NCI-H345 (cell line): ENCODE measurements at regions not wholly inside any gene's neighbourhood (a gene's known extent, or its start where the extent isn't known, plus 50 kb on each side); places are given as distances from the start of the nearest gene placed in this dataset.

Source experiments
- DNase-seq: peaks from one replicate; lab custom pipeline; 2025; lab: John Stamatoyannopoulos, UW

DNA sequence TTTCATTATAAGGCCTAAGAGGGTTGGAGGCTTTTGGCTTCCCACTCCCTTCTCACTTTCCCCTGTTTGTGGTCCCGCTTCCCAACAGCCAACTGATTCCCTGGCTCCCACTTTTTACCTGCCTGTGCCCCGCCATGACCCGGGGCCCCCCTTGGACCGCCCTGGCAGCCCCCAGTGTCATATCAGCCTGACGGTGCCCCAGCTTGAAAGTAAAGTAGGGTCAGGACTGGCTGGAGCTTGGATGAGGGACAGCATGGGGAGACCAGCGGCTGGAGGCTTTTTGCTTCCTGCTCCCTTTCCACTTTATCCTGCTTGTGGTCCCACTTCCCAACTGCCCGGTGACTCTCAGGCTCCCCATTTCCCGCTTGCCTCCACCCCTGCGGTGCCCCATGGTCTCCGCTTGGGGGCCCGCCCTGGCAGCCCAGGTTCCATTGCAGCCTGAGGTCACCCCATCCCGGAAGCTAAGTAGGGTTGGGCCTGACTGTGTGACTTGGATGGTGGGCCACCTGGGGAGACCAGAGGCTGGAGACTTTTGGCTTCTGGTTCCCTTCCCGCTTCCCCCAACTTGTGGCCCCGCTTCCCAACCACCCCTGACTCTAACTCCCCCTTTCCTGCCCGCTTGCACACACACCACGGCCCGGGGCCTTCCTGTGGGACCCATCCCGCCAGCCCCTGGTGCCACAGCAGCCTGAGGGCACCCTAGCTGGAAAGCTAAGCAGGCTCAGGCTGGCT, 2274.7 kb downstream of the TP53TG3F start:
- DNase-seq, result no peak

DNA sequence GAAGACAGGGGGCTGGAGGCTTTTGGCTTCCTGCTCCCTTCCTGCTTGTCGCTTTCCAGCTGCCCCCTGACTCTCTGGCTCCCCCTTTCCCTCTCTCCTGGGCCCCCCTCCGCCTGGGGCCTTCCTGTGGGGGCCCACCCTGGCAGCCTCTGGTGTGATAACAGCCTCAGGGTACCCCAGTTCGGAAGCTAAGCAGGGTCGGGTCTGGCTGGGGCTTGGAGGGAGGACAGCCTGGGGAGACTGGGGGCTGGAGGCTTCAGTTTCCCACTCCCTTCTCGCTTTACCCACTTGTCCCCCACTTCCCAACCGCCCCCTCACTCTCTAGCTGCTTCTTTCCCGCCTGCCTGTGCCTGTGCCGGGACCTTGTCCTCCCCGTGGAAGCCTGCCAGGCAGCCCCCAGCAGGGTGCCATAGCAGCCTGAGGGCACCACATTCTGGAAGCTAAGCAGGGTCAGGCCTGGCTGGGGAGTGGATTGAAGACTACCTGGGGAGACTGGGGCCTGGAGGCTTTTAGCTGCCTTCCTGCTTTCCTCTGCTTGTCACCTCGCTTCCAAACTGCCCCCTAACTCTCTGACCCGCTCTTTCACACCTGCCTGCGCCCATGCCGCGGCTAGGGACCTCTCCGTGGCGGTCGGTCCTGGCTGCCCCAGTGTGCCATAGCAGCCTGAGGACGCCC, 2275.5 kb downstream of the TP53TG3F start:
- DNase-seq, result no peak

DNA sequence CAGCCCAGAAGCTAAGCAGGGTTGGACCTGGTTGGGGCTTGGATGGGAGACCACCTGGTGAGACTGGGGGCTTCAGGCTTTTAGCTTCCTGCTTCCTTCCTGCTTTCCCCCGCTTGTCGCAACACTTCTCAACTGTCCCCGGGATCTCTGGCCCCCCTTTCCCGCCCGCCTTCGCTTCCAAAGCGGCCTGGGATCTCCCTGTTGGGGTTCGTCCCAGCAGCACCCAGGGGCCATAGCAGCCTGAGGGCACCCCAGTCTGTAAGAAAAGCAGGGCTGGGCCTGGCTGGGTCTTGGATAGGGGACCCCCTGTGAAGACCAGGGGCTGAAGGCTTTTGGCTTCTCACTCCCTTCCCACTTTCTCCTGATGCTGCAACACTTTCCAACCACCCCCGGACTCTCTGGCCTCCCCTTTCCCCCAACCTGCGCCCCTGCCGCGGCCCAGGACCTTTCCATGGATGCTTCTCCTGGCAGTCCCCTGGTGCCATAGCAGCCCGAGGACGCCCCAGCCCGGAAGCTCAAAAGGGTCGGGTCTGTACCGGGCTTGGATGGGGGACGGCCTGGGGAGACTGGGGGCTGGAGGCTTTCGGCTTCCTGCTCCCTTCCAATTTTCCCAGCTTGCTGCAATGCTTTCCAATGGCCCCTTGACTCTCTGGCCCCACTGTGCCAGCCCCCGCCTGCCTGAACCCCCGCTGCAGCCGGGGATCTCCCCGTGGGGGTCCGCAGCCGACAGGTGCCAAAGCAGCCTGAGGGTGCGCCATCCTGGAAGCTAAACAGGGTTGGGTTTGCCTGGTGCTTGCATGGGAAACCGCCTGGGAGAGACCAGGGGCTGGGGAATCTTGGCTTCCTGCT, 2276.2 kb downstream of the TP53TG3F start:
- no peak for DNase-seq

DNA sequence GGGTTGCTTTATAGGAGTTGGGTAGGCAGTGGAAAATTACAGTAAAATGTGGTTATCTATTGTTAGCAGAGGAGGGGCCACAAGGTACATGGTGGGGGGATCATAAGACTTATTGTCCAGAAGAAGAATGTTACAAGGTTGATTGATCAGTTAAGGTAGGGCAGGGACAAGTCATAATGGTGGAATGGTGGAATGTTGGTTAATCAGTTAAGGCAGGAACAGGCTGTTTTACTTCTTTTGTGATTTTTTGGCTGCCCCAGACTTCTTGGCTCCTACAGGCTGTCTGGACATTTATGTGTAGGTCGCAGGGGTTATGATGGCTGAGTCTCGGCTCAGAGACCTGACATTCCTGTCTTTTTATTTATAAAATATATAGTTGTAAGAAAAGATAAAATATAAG, 2277.1 kb downstream of the TP53TG3F start:
- no peak for DNase-seq

DNA sequence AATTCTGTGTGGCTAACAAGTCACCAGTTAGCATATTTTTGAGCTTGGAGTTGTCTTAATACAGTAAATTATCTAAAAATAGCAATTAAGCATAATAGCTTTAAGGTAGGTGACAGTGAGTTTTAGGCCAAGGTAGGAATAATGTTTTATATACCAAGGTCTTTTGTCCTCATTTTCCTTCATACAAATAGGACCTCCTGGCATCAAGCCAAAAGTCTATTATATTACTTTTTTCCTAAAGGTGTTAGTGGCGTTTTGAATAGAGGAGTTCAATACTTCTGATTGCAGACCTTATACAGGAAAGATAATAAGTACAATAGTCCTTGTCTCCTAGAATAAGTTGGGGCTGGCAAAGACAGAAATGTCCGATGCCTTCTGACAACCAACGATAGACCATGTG, 2277.7 kb downstream of the TP53TG3F start:
- no peak for DNase-seq

DNA sequence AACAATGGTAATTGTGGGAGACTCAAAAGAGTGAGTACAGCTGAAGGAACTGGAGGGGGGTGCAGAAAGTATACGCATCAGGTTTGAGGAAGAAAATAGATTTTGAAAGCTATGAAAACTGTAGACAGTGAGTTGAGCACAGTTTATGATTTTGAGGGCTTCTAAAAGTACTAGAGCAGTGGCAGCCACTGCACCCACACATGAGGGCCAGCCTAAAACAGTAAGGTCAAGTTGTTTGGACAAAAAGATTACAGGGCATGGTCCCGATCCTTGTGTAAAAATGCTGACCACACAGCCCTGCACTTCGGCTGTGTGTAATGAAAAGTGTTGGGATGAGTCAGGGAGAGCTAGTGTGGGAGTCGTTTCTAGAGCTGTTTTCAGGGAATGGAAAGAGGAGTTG, 2282.1 kb downstream of the TP53TG3F start:
- no peak for DNase-seq

DNA sequence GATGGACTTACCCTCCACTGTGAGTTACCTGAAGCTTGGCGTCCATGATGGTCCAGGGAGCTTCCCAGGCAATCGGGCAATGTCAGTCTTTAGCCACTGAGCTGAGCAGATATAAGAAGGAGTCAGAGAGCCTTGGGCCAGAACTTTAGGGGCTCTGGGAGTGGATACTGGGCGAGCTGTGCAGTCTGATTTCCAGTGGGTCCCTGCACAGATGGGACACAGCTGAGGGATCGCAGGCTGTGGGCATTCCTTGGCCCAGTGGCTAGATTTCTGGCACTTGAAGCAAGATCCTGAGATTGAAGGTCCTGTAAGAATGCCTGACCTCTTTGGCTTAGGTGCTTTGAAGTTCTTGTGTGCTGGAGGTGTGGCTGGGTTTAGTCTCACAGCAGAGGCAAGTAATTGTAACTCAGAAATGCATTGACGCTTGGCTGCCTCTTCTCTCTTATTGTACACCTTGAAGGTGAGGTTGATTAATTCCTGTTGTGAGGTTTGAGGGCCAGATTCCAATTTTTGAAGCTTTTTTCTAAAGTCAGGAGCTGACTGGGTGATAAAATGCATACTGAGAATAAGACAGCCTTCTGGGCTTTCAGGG, 2283.8 kb downstream of the TP53TG3F start:
- DNase-seq, result no peak

DNA sequence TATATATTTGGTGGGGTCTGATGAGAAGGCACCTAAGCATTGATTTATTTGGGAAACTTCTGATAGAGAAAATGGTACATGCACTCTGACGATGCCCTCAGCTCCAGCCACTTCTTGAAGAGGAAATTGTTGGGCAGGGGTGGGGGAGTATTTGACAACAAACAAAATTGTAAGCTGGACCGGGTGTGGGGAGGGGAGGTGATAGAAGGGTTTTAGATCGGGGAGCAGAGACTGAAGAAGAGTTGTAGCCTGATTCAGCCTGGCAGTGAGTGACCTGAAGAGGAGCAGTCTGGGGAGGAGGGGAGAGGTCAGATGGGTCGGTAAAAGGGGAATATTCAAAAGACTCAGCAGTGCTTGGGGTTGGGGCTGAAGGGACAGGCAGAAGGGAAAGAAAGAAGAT, 2284.7 kb downstream of the TP53TG3F start:
- no peak for DNase-seq

DNA sequence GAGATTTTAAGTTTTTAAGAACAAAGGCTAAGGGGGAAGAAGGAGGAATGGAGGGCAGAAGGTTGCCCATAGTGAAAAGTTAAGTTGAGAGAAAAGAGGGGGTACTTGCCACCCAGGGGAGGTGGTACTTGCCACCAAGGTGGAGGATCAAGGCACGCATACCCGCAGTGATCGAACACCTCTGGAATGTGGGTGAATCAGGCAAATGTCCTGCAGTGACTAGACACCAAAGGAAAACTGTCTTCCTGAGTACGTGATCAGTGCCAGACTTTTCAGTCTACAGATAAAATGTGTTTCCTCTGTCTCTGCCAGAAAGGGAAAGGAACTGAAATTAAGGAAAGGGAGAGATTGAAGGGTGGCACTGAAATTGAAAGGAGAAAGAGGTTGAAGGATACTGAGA, 2285.3 kb downstream of the TP53TG3F start:
- no peak for DNase-seq

DNA sequence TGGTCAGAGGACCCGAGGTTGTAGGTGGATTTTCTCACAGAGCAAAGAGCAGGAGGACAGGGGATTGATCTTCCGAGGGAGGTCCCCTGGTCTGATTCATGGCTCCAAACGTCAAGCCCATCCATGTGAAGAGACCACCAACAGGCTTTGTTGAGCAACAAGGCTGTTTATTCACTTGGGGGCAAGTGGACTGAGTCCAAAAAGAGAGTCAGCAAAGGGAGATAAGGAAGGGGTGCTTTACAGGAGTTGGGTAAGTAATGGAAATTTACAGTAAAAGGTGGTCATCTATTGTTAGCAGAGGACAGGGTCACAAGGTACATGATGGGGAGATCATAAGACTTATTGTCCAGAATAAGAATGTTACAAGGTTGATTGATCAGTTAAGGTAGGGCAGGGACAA, 2285.8 kb downstream of the TP53TG3F start:
- DNase-seq, result no peak

DNA sequence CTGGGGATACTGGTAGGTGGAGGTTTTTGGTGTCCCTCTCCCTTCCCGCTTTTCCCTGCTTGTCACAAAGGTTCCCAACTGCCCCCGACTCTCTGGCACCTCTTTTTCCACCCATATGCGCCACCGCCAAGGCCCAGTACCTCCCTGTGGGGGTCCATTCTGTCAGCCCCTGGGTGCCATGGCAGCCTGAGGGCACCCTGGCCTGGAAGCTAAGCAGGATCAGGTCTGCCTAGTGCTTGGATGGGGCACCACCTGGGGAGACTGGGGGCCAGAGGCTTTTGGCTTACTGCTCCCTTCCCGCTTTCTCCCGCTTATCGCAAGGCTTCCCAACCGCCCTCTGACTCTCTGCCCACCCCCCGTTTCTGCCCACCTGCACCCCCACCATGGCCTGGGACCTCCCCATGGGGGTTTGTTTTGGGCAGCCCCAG, 2286.4 kb downstream of the TP53TG3F start:
- no peak for DNase-seq

DNA sequence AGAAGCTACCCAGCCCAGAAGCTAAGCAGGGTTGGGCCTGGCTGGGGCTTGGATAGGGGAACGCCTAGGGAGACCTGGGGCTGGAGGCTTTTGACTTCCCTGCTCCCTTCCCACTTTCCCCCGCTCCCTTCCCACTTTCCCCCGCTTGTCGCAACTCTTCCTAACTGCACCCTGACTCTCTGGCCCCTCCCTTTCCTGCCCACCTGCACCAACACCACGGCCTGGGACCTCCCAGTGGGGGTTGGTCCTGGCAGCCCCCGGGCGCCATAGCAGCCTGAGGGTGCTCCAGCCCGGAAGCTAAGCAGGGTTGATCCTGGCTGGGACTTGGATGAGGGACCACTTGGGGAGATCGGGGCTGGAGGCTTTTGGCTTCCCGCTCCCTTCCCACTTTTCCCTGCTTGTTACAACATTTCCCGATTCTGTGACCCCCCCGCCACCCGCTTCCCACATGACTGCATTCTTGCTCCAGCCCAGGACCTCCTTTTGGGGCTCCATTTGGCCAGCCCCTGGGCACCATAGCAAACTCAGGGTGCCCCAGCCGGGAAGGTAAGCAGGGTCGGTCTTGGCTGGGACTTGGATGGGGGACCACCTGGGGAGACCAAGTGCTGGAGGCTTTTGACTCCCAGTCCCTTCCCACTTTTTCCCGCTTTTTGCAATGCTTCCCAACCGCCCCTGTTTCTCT, 2287.0 kb downstream of the TP53TG3F start:
- no peak for DNase-seq

DNA sequence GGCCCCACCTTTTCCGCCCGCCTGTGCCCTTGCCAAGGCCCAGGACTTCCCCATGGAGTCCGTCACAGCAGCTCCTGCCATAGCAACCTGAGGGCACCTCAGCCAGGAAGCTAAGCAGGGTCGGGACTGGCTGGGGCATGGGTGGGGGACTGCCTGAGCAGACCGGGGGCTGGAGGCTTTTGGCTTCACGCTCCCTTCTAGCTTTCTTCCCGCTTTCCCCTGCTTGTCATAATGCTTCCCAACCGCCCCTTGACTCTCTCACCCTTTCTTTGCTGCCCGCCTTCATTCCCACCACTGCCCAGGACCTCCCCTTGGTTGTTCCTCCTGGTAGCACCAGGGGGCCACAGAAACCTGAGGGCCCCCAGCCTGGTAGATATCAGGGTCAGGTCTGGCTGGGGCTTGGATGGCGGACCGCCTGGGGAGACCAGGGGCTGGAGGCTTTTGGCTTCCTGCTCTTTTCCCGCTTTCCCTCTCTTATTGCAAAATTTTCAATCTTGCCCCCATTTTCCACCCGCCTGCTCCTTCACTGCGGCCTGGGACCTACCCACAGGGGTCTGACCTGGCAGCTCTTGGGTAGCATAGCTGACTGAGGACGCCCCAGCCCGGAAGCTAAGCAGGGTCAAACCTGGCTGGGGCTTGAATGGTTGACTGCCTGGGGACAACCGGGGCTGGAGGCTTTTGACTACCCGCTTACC, 2287.7 kb downstream of the TP53TG3F start:
- DNase-seq, result no peak

DNA sequence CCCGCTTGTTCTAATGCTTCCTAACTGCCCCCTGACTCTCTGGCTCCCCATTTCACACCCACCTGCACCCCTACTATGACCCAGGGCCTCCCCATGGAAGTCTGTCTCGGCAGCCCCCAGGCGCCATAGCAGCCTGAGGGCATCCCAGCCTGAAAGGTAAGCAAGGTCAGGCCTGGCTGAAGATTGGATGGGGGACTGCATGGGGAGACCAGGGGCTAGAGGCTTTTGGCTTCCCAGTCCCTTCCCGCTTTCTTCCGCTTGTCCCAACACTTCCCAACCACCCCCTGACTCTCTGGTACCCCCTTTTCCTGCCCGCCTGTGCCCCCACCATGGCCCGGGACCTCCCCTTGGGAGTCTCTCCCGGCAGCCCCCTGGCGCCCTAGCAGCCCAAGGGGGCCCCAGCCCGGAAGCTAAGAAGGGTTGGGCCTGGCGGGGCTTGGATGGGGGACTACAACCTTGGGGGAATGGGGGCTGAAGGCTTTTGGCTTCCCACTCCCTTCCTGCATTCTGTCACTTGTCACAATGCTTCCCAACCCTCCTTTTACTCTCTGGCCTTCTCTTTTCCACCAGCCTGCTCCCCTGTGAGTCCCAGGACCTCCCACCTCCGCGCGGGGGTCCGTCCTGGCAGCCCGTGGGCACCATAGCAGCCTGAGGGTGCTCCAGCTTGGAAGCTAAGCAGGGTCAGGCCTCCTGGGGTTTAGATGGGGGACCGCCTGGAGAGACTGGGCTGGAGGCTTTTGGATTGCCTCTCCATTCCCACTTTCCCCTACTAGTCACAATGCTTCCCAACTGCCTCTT, 2288.4 kb downstream of the TP53TG3F start:
- DNase-seq, result no peak

DNA sequence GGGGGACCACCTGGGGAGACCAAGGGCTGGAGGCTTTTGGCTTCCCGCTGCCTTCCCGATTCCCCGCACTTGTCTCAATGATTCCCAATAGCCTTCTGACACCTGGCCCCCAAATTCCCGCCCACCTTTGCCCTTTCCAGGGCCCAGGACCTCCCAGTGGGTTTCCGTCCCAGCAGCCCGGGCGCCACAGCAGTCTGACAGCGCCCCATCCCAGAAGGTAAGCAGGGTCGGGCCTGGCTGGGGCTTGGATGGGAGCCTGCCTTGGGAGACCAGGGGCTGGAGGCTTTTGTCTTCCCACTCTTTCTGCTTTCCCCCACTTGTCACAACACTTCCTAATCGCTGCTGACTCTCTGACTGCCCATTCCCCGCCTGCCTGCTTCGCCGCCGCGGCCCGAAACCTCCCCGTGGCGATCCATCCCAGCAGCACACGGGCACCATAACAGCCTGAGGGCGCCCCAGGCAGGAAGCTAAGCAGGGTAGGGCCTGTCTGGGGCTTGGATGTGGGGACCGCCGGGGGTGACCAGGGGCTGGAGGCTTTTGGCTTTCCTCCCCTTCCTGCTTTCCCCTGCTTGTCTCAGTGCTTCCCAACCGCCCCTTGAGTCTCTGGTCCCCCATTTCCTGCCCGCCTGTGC, 2289.3 kb downstream of the TP53TG3F start:
- no peak for DNase-seq

DNA sequence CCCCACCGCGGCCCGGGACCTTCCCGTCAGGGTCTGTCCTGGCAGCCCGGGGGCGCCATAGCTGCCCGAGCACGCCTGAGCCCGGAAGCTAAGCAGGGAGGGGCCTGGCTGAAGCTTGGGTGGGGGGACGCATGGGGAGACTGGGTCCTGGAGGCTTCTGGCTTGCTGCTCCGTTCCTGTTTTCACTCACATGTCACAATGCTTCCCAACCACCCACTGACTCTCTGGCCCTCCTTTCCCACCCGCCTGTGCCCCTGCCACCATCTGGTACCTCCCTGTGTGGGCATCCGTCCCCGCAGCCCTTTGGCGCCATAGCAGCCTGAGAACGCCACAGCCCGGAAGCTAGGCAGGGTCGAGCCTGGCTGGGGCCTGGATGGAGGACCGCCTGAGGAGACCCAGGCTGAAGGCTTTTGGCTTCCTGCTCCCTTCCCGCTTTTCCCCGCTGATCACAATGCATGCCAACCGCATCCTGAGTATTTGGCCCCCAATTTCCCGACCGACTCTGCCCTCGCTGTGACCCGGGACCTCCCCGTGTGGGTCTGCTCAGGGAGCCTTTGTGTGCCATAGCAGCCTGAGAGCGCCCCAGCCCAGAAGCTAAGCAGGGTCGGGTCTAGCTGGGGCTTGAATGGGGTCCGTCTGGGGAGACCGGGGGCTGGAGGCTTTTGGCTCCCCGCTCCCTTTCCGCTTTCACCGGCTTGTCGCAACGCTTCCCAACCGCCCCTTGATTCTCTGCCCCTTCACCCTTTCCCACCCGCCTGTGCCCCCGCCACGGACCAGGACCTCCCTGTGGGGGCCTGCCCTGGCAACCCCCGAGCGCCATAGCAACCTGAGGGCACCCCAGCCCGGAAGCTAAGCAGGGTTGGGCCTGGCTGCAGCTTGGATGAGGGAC, 2290.1 kb downstream of the TP53TG3F start:
- DNase-seq, result no peak

DNA sequence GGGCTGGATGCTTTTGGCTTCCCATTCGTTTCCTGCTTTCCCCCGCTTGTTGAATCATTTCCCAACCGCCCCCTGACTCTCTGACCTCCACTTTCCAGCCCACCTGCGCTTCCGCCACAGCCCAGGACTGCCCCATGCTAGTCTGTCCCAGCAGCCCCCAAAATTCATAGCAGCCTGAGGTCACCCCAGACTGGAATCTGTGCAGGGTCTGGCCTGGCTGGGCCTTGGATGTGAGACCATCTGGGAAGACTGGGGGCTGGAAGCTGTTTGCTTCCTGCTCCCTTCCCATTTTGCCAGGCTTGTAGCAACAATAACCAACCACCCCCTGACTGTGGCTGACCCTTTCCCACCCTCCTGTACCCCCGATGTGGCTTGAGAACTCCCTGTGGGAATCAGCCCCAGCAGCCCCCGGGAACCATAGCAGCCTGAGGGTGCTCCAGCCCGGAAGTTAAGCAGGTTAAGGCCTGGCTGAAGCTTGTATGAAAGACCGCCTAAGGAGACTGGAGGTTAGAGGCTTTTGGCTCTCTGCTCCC, 2290.8 kb downstream of the TP53TG3F start:
- no peak for DNase-seq

DNA sequence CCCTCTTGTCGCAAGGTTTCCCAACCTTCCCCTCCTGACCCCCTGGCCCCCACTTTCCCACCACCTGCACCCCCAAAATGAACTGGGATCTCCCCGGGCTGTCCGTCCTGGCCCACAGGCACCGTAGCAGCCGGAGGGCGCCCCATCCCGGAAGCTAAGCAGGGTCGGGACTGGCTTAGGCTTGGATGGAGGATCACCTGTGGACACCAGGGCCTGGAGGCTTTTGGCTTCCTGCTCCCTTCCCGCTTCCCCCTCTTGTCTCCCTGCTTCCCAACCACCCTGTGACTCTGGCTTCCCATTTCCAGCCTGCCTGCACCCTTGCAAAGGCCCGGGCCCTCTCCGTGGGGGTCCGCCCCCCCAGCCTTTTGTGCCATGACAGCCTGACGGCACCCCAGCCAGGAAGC, 2291.3 kb downstream of the TP53TG3F start:
- DNase-seq, result no peak
